ENCODE measurements at regions not wholly inside any gene's neighbourhood (a gene's known extent, or its start where the extent isn't known, plus 50 kb on each side); places are given as distances from the start of the nearest gene placed in this dataset.
A peak's percentile ranks its signal among the peaks of the same experiment; 100 is the strongest.

GRCh38 chr1:186620566-186621350 is 59.5 kb downstream of the PTGS2 start:
- no peak overlapping the region for H3K27ac Mint-ChIP-seq
- peaks cover 23% of the 10 kb centered on the region for H3K4me1 Mint-ChIP-seq (ENCODE audit: low read depth)
- H3K4me3 Mint-ChIP-seq: no peak overlapping the region
- H3K9me3 Mint-ChIP-seq: no peaks in the 10 kb centered on the region
- no peaks in the 10 kb centered on the region for H3K36me3 Mint-ChIP-seq (ENCODE audit: low read depth)
- peaks cover 8% of the 10 kb centered on the region for H3K27me3 Mint-ChIP-seq

- H3K9me3 Mint-ChIP-seq: no peaks in the 10 kb centered on the region
- peak overlapping the region; percentile 76 for H3K4me3 Mint-ChIP-seq
- H3K27me3 Mint-ChIP-seq: peaks cover 3% of the 10 kb centered on the region
- no peak overlapping the region for H3K27ac Mint-ChIP-seq
- peaks cover 38% of the 10 kb centered on the region for H3K4me1 Mint-ChIP-seq (ENCODE audit: low read depth)
- no peaks in the 10 kb centered on the region for H3K36me3 Mint-ChIP-seq (ENCODE audit: low read depth)
Observed at GRCh38 chr1:186618401-186619170, 61.6 kb downstream of the PTGS2 start.

GRCh38 chr1:186617926-186618325 is 62.3 kb downstream of the PTGS2 start:
- H3K4me3 Mint-ChIP-seq: peak overlapping the region; percentile 19
- H3K36me3 Mint-ChIP-seq (ENCODE audit: low read depth): no peaks in the 10 kb centered on the region
- H3K27me3 Mint-ChIP-seq: peaks cover 1% of the 10 kb centered on the region
- H3K9me3 Mint-ChIP-seq: no peaks in the 10 kb centered on the region
- H3K4me1 Mint-ChIP-seq (ENCODE audit: low read depth): peaks cover 38% of the 10 kb centered on the region
- peak overlapping the region; percentile 60 for H3K27ac Mint-ChIP-seq

- Mint-ChIP-seq H3K27ac (no peak overlapping the region), H3K27me3 (no peaks in the 10 kb centered on the region), H3K9me3 (no peaks in the 10 kb centered on the region), H3K4me3 (no peak overlapping the region), H3K4me1 (ENCODE audit: low read depth) (peaks cover 37% of the 10 kb centered on the region), H3K36me3 (ENCODE audit: low read depth) (no peaks in the 10 kb centered on the region)
Observed at GRCh38 chr1:186616511-186616910, 63.7 kb downstream of the PTGS2 start.

- Mint-ChIP-seq H3K36me3 (ENCODE audit: low read depth) (no peaks in the 10 kb centered on the region), H3K27me3 (no peaks in the 10 kb centered on the region), H3K4me1 (ENCODE audit: low read depth) (peaks cover 30% of the 10 kb centered on the region), H3K27ac (no peak overlapping the region), H3K9me3 (no peaks in the 10 kb centered on the region), H3K4me3 (no peak overlapping the region)
Observed at GRCh38 chr1:186615332-186615731, 64.9 kb downstream of the PTGS2 start.

- H3K9me3 Mint-ChIP-seq: no peaks in the 10 kb centered on the region
- H3K27ac Mint-ChIP-seq: no peak overlapping the region
- no peak overlapping the region for H3K4me3 Mint-ChIP-seq
- H3K4me1 Mint-ChIP-seq (ENCODE audit: low read depth): peaks cover 15% of the 10 kb centered on the region
- H3K36me3 Mint-ChIP-seq (ENCODE audit: low read depth): no peaks in the 10 kb centered on the region
- H3K27me3 Mint-ChIP-seq: peaks cover 6% of the 10 kb centered on the region
Observed at GRCh38 chr1:186611156-186611555, 69.1 kb downstream of the PTGS2 start.

GRCh38 chr1:186609183-186609582 is 71.0 kb downstream of the PTGS2 start:
- H3K27ac Mint-ChIP-seq: no peak overlapping the region
- no peaks in the 10 kb centered on the region for H3K9me3 Mint-ChIP-seq
- peaks cover 11% of the 10 kb centered on the region for H3K27me3 Mint-ChIP-seq
- H3K4me1 Mint-ChIP-seq (ENCODE audit: low read depth): peaks cover 3% of the 10 kb centered on the region
- no peaks in the 10 kb centered on the region for H3K36me3 Mint-ChIP-seq (ENCODE audit: low read depth)
- no peak overlapping the region for H3K4me3 Mint-ChIP-seq

GRCh38 chr1:186605762-186606350 is 74.4 kb downstream of the PTGS2 start:
- Mint-ChIP-seq H3K36me3 (ENCODE audit: low read depth) (no peaks in the 10 kb centered on the region), H3K4me1 (ENCODE audit: low read depth) (no peaks in the 10 kb centered on the region), H3K27ac (no peak overlapping the region), H3K27me3 (peaks cover 23% of the 10 kb centered on the region), H3K9me3 (no peaks in the 10 kb centered on the region), H3K4me3 (no peak overlapping the region)

GRCh38 chr1:186595969-186596368 is 84.3 kb downstream of the PTGS2 start:
- peaks cover 11% of the 10 kb centered on the region for H3K4me1 Mint-ChIP-seq (ENCODE audit: low read depth)
- no peak overlapping the region for H3K4me3 Mint-ChIP-seq
- peaks cover 65% of the 10 kb centered on the region for H3K27me3 Mint-ChIP-seq
- no peak overlapping the region for H3K27ac Mint-ChIP-seq
- peaks cover 13% of the 10 kb centered on the region for H3K9me3 Mint-ChIP-seq
- no peaks in the 10 kb centered on the region for H3K36me3 Mint-ChIP-seq (ENCODE audit: low read depth)

GRCh38 chr1:186578325-186579016 is 101.8 kb downstream of the PTGS2 start:
- peaks cover 12% of the 10 kb centered on the region for H3K4me1 Mint-ChIP-seq (ENCODE audit: low read depth)
- no peak overlapping the region for H3K27ac Mint-ChIP-seq
- peaks cover 13% of the 10 kb centered on the region for H3K9me3 Mint-ChIP-seq
- H3K4me3 Mint-ChIP-seq: no peak overlapping the region
- peaks cover 13% of the 10 kb centered on the region for H3K27me3 Mint-ChIP-seq
- H3K36me3 Mint-ChIP-seq (ENCODE audit: low read depth): no peaks in the 10 kb centered on the region

- H3K9me3 Mint-ChIP-seq: peaks cover 6% of the 10 kb centered on the region
- H3K27me3 Mint-ChIP-seq: peaks cover 10% of the 10 kb centered on the region
- H3K27ac Mint-ChIP-seq: no peak overlapping the region
- H3K36me3 Mint-ChIP-seq (ENCODE audit: low read depth): no peaks in the 10 kb centered on the region
- H3K4me3 Mint-ChIP-seq: no peak overlapping the region
- peaks cover 15% of the 10 kb centered on the region for H3K4me1 Mint-ChIP-seq (ENCODE audit: low read depth)
Observed at GRCh38 chr1:186577633-186578032, 102.6 kb downstream of the PTGS2 start.

- peaks cover 19% of the 10 kb centered on the region for H3K4me1 Mint-ChIP-seq (ENCODE audit: low read depth)
- no peaks in the 10 kb centered on the region for H3K36me3 Mint-ChIP-seq (ENCODE audit: low read depth)
- peaks cover 9% of the 10 kb centered on the region for H3K27me3 Mint-ChIP-seq
- no peak overlapping the region for H3K4me3 Mint-ChIP-seq
- peaks cover 3% of the 10 kb centered on the region for H3K9me3 Mint-ChIP-seq
- no peak overlapping the region for H3K27ac Mint-ChIP-seq
Observed at GRCh38 chr1:186577216-186577615, 103.0 kb downstream of the PTGS2 start.

- Mint-ChIP-seq H3K36me3 (ENCODE audit: low read depth) (no peaks in the 10 kb centered on the region), H3K4me3 (no peak overlapping the region), H3K27me3 (peaks cover 9% of the 10 kb centered on the region), H3K4me1 (ENCODE audit: low read depth) (peaks cover 30% of the 10 kb centered on the region), H3K27ac (no peak overlapping the region), H3K9me3 (peaks cover 5% of the 10 kb centered on the region)
Observed at GRCh38 chr1:186575348-186575747, 104.9 kb downstream of the PTGS2 start.

- Mint-ChIP-seq H3K36me3 (ENCODE audit: low read depth) (no peaks in the 10 kb centered on the region), H3K9me3 (peaks cover 5% of the 10 kb centered on the region), H3K27me3 (peaks cover 9% of the 10 kb centered on the region), H3K4me3 (no peak overlapping the region), H3K4me1 (ENCODE audit: low read depth) (peaks cover 30% of the 10 kb centered on the region), H3K27ac (no peak overlapping the region)
Observed at GRCh38 chr1:186574926-186575325, 105.3 kb downstream of the PTGS2 start.

- H3K27me3 Mint-ChIP-seq: peaks cover 9% of the 10 kb centered on the region
- peaks cover 5% of the 10 kb centered on the region for H3K9me3 Mint-ChIP-seq
- no peaks in the 10 kb centered on the region for H3K36me3 Mint-ChIP-seq (ENCODE audit: low read depth)
- peaks cover 18% of the 10 kb centered on the region for H3K4me1 Mint-ChIP-seq (ENCODE audit: low read depth)
- H3K27ac Mint-ChIP-seq: no peak overlapping the region
- H3K4me3 Mint-ChIP-seq: no peak overlapping the region
Observed at GRCh38 chr1:186572509-186572908, 107.7 kb downstream of the PTGS2 start.
